Effector memory CD4-positive, alpha-beta T cell (primary cell): ENCODE measurements at regions not wholly inside any gene's neighbourhood (a gene's known extent, or its start where the extent isn't known, plus 50 kb on each side); places are given as distances from the start of the nearest gene placed in this dataset.

Source experiments
- DNase-seq, 3 donors: peaks; one replicate each; pipeline ENCODE4 v3.0.0-alpha.2; 2020
- H3K27ac ChIP-seq: 2 replicates; pipeline ENCODE4 v1.7.0; 2013; ENCODE audit warnings: mild to moderate bottlenecking, low read length, moderate library complexity; ENCODE audit not compliant: insufficient read depth, poor library complexity, severe bottlenecking
- H3K27me3 ChIP-seq: replicated peaks from 2 replicates; pipeline ENCODE4 v1.7.0; 2013; ENCODE audit warnings: mild to moderate bottlenecking, low read length; ENCODE audit not compliant: insufficient read depth, control insufficient read depth, poor library complexity, severe bottlenecking
- H3K36me3 ChIP-seq: 2 replicates; pipeline ENCODE4 v1.7.0; 2013; ENCODE audit warnings: mild to moderate bottlenecking, low read length, moderate library complexity; ENCODE audit not compliant: control insufficient read depth, insufficient read depth
- H3K4me1 ChIP-seq: 2 replicates; pipeline ENCODE4 v1.7.0; 2013; ENCODE audit warnings: low read length, mild to moderate bottlenecking; ENCODE audit not compliant: control insufficient read depth, insufficient read depth, poor library complexity, severe bottlenecking
- H3K4me3 ChIP-seq: 2 replicates; pipeline ENCODE4 v1.7.0; 2013; ENCODE audit warnings: low read length, low read depth, mild to moderate bottlenecking; ENCODE audit not compliant: insufficient read depth, poor library complexity, severe bottlenecking
- H3K9me3 ChIP-seq: 2 replicates; pipeline ENCODE4 v1.7.0; 2013; ENCODE audit warnings: mild to moderate bottlenecking, low read length, moderate library complexity; ENCODE audit not compliant: control insufficient read depth

GRCh38 chr5:68447136-68447929, 231.8 kb downstream of the PIK3R1 start:
- Histone ChIP-seq H3K4me3 (no peak overlapping the region), H3K36me3 (no peaks in the 10 kb centered on the region), H3K9me3 (no peaks in the 10 kb centered on the region), H3K27me3 (no peaks in the 10 kb centered on the region), H3K27ac (no peak overlapping the region), H3K4me1 (no peaks in the 10 kb centered on the region)
- no peak for DNase-seq

- H3K4me1 ChIP-seq = no peaks in the 10 kb centered on the region
- no peak overlapping the region for H3K27ac ChIP-seq
- no peaks in the 10 kb centered on the region for H3K36me3 ChIP-seq
- no peaks in the 10 kb centered on the region for H3K9me3 ChIP-seq
- DNase-seq = no peak
- no peaks in the 10 kb centered on the region for H3K27me3 ChIP-seq
- H3K4me3 ChIP-seq = no peak overlapping the region
These were observed 233.8 kb downstream of the PIK3R1 start for GRCh38 chr5:68449380-68449779.

- no peak overlapping the region for H3K27ac ChIP-seq
- no peaks in the 10 kb centered on the region for H3K9me3 ChIP-seq
- no peaks in the 10 kb centered on the region for H3K27me3 ChIP-seq
- no peaks in the 10 kb centered on the region for H3K4me1 ChIP-seq
- no peaks in the 10 kb centered on the region for H3K36me3 ChIP-seq
- DNase-seq = no peak
- H3K4me3 ChIP-seq = no peak overlapping the region
These were observed 234.8 kb downstream of the PIK3R1 start for GRCh38 chr5:68450245-68450852.

GRCh38 chr5:68452286-68452685, 236.7 kb downstream of the PIK3R1 start:
- Histone ChIP-seq H3K4me3 (no peak overlapping the region), H3K27me3 (no peaks in the 10 kb centered on the region), H3K4me1 (no peaks in the 10 kb centered on the region), H3K9me3 (no peaks in the 10 kb centered on the region), H3K36me3 (no peaks in the 10 kb centered on the region), H3K27ac (no peak overlapping the region)
- no peak for DNase-seq

- no peaks in the 10 kb centered on the region for H3K9me3 ChIP-seq
- no peak overlapping the region for H3K27ac ChIP-seq
- no peak for DNase-seq
- H3K36me3 ChIP-seq = no peaks in the 10 kb centered on the region
- H3K4me3 ChIP-seq = no peak overlapping the region
- no peaks in the 10 kb centered on the region for H3K27me3 ChIP-seq
- H3K4me1 ChIP-seq = peaks cover 6% of the 10 kb centered on the region
These were observed 238.6 kb downstream of the PIK3R1 start for GRCh38 chr5:68454172-68454571.

- H3K4me1 ChIP-seq = peaks cover 6% of the 10 kb centered on the region
- no peak overlapping the region for H3K4me3 ChIP-seq
- H3K36me3 ChIP-seq = no peaks in the 10 kb centered on the region
- DNase-seq = no peak
- H3K27me3 ChIP-seq = no peaks in the 10 kb centered on the region
- no peaks in the 10 kb centered on the region for H3K9me3 ChIP-seq
- no peak overlapping the region for H3K27ac ChIP-seq
These were observed 239.2 kb downstream of the PIK3R1 start for GRCh38 chr5:68454766-68455165.

GRCh38 chr5:68455216-68455615, 239.7 kb downstream of the PIK3R1 start:
- H3K9me3 ChIP-seq = no peaks in the 10 kb centered on the region
- H3K27ac ChIP-seq = no peak overlapping the region
- no peak overlapping the region for H3K4me3 ChIP-seq
- H3K36me3 ChIP-seq = no peaks in the 10 kb centered on the region
- H3K27me3 ChIP-seq = no peaks in the 10 kb centered on the region
- H3K4me1 ChIP-seq = peaks cover 6% of the 10 kb centered on the region
- no peak for DNase-seq

GRCh38 chr5:68456756-68457217, 241.2 kb downstream of the PIK3R1 start:
- Histone ChIP-seq H3K27me3 (no peaks in the 10 kb centered on the region), H3K27ac (no peak overlapping the region), H3K9me3 (no peaks in the 10 kb centered on the region), H3K4me1 (peaks cover 6% of the 10 kb centered on the region), H3K36me3 (no peaks in the 10 kb centered on the region), H3K4me3 (no peak overlapping the region)
- no peak for DNase-seq

- Histone ChIP-seq H3K4me3 (no peak overlapping the region), H3K36me3 (no peaks in the 10 kb centered on the region), H3K9me3 (no peaks in the 10 kb centered on the region), H3K27me3 (no peaks in the 10 kb centered on the region), H3K4me1 (peaks cover 6% of the 10 kb centered on the region), H3K27ac (no peak overlapping the region)
- no peak for DNase-seq
These were observed 241.7 kb downstream of the PIK3R1 start for GRCh38 chr5:68457285-68457684.

GRCh38 chr5:68458416-68459021, 243.0 kb downstream of the PIK3R1 start:
- peaks cover 6% of the 10 kb centered on the region for H3K4me1 ChIP-seq
- H3K27ac ChIP-seq = no peak overlapping the region
- H3K36me3 ChIP-seq = no peaks in the 10 kb centered on the region
- H3K27me3 ChIP-seq = no peaks in the 10 kb centered on the region
- H3K4me3 ChIP-seq = no peak overlapping the region
- DNase-seq = no peak
- H3K9me3 ChIP-seq = no peaks in the 10 kb centered on the region
